ENCODE measurements at regions not wholly inside any gene's neighbourhood (a gene's known extent, or its start where the extent isn't known, plus 50 kb on each side); places are given as distances from the start of the nearest gene placed in this dataset.

DNA sequence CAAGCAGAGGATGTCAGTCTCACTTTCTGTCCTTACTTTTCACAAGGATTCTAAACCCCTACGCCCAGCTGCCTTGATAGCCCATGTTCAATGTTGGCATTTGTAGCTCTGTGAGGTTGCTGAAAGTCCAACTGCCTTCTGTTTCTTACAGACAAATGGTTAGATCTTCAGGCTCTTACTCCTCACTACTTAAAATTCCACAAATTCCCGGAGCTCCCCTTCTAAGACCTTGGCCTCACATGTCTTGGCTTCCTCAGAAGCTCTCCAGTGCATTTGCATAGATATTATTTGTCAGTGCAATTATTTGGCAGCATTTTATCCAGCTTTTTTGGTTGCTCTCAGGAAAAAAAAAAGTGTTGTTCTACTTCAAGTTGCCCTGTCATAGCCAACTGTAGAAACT lies 453.7 kb upstream of the CELF4 start:
- TF ChIP-seq, protein P1, sequence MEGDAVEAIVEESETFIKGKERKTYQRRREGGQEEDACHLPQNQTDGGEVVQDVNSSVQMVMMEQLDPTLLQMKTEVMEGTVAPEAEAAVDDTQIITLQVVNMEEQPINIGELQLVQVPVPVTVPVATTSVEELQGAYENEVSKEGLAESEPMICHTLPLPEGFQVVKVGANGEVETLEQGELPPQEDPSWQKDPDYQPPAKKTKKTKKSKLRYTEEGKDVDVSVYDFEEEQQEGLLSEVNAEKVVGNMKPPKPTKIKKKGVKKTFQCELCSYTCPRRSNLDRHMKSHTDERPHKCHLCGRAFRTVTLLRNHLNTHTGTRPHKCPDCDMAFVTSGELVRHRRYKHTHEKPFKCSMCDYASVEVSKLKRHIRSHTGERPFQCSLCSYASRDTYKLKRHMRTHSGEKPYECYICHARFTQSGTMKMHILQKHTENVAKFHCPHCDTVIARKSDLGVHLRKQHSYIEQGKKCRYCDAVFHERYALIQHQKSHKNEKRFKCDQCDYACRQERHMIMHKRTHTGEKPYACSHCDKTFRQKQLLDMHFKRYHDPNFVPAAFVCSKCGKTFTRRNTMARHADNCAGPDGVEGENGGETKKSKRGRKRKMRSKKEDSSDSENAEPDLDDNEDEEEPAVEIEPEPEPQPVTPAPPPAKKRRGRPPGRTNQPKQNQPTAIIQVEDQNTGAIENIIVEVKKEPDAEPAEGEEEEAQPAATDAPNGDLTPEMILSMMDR (conservative IDR thresholded peaks at IDR 0.05; ENCODE audit: low read depth, low read length) = no peak

DNA sequence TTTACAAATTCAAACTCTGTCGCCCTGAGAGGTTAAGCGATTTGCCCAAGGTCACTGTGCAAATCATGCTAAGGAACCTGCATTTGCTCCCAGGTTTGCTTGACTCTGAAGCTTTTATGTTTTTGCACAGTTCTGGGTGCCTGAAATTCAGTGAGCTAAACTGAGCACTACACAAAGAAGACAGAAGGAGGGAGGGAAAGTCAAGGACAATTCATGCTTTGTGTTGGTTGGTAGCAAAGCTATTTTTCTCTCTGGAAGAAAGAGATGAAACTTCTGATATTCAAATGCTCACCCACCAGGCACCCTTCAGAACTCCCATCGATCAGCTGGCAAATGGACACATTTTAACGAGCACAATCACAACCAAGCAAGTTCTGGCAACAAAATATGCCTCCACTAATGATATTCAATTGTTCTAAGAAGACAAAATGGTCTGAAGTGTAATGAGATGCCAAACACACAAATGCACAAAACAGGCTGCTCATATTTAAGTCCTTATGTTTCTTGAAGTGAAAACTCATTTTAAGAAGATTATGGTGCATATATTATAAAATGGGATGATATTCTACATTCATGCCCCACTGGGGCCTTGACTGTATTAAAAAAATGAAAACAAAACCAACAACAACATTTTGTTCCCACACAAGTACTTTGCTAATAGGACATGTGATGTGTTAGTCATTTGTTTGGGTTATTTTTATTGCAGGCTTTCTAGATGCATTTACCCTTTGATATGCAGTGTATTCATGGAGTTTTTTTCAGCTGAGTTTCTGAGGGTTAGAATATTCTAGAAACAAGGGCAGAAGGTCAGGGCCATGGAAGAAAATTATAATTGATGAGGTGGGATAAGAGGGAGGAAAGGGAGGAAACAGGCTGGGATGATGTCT lies 445.6 kb upstream of the CELF4 start:
- TF ChIP-seq, protein P1 (conservative IDR thresholded peaks at IDR 0.05; ENCODE audit: low read depth, low read length) = no peak
- DNase-seq (ENCODE audit: low read depth) = no peak
- no peak overlapping the region for H3K4me3 ChIP-seq (ENCODE audit: low read depth, low read length)

More for the DNA sequence above, 453.7 kb upstream of the CELF4 start:
- no peak overlapping the region for H3K4me3 ChIP-seq (ENCODE audit: low read depth, low read length)
- DNase-seq (ENCODE audit: low read depth) = peak; percentile 1

DNA sequence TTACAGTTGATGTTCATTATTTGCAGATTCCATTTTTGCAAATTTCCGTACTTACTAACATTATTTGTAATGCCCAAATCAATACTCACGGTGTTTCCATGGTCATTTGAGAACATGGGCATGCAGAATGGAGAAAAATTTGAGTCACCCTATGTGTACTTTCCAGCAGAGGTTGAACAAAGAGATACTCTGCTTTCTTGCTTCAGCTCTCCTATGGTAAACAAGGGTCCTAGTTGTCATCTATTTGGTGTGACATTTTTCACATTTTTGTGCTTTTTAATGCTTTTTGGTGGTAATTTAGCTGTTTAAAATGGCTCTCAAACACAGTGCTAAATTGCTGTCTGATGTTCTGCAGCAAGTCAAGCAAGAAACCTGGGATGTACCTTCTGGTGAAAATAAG lies 444.4 kb upstream of the CELF4 start:
- DNase-seq (ENCODE audit: low read depth) = no peak
- TF ChIP-seq, protein P1 (conservative IDR thresholded peaks at IDR 0.05; ENCODE audit: low read depth, low read length) = no peak
- no peak overlapping the region for H3K4me3 ChIP-seq (ENCODE audit: low read depth, low read length)

DNA sequence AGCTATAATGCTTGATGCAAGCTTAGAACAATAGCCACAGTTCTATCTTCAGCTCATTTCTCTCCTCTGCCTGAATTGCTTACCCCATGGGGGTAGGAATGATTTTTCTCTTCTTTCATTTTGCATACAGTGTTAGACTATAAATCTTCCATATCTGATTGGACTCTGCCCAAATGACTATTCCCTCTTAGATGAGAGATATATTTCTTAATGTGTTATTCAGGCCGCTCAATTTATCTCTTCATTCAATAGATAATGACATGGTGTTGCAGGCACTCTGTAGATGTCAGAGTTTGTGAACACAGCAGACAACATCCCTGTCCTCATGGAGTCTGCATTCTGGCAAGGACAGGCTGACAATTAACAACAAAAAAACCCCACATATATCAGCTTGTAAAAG lies 443.7 kb upstream of the CELF4 start:
- DNase-seq (ENCODE audit: low read depth) = no peak
- TF ChIP-seq, protein P1 (conservative IDR thresholded peaks at IDR 0.05; ENCODE audit: low read depth, low read length) = no peak
- H3K4me3 ChIP-seq (ENCODE audit: low read depth, low read length) = no peak overlapping the region

DNA sequence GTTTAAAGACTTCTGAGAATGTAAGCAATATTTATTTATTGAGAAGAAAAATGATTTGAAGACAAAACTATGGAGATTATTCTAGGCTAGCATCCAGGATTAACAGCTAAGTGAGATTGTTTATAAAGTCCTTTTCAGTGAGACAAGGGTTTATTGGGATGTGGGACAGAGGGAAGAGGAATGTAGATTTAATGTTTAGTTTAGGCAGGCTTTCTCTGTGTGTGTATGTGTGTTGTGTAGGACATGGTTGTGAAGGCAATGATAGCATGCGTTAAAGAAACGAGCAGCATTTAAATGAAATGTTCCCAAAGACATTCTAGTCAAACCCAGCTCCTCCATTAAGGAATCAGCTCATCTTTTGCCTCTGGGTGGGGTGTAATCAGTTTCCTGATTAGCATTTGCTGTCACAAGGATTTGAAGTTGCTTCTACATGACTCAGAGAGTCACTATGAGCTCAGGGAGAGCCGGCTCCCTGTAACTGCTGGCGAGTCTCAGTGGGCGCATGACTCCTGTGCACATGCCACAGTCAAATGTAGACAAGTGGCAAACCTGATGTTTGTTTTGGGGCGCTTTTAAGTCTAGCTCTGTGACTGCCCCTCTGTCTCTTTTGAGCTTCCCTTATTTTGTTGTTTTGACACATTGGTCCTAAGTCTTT lies 442.2 kb upstream of the CELF4 start:
- no peak overlapping the region for H3K4me3 ChIP-seq (ENCODE audit: low read depth, low read length)
- no peak for DNase-seq (ENCODE audit: low read depth)
- TF ChIP-seq, protein P1 (conservative IDR thresholded peaks at IDR 0.05; ENCODE audit: low read depth, low read length) = no peak

DNA sequence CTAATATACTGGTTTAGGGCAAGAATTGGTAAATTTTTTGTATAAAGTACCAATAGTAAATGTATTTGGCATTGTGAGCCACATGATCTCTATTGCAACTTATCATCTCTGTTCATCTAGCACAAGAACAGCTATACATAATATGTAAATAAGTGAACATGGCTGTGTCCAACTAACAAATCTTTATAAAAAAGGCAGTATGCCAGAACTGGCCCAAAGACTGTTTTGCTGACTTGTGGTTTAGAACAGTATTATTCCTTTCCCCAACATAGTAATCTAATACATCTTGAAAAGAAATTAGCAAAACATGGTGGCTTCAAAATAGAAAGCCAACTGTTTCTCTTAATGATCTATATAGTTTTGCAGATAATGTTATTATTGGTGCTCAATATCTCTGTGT lies 441.4 kb upstream of the CELF4 start:
- DNase-seq (ENCODE audit: low read depth) = no peak

More for the DNA sequence above, 441.4 kb upstream of the CELF4 start:
- TF ChIP-seq, protein P1 (conservative IDR thresholded peaks at IDR 0.05; ENCODE audit: low read depth, low read length) = no peak
- no peak overlapping the region for H3K4me3 ChIP-seq (ENCODE audit: low read depth, low read length)
